Esophagus squamous epithelium (tissue), 5 donors: ENCODE measurements at regions not wholly inside any gene's neighbourhood (a gene's known extent, or its start where the extent isn't known, plus 50 kb on each side); places are given as distances from the start of the nearest gene placed in this dataset.
"Not testable (repeated sequence)": the region's sequence is repeated elsewhere in the genome, so short reads cannot be mapped to it uniquely, and the experiment has no call there.

Experiments
- DNase-seq: peaks from one replicate; lab custom pipeline; 2025; lab: John Stamatoyannopoulos, UW
- H3K27ac ChIP-seq, 4 donors: fragments of 200-600 bp; sonication (generic); one replicate each; pipeline ENCODE4 v1.5.1; 2016 to 2019; ENCODE audit warnings: mild to moderate bottlenecking in 1 of 4
- H3K27me3 ChIP-seq, 4 donors: fragments of 200-600 bp; sonication (generic); 1 replicate in 3 of 4; 2 replicates in 1 of 4; pipeline versions ENCODE4 v1.5.1 to v1.6.0; 2017 to 2021; ENCODE audit warnings: antibody characterized with exemption in 1 of 4
- H3K36me3 ChIP-seq, 3 donors: fragments of 200-600 bp; sonication (generic); one replicate each; pipeline ENCODE4 v1.5.1; 2016 to 2019
- H3K4me1 ChIP-seq, 3 donors: fragments of 200-600 bp; sonication (generic); one replicate each; pipeline ENCODE4 v1.5.1; 2017 to 2019
- H3K4me3 ChIP-seq, 4 donors: fragments of 200-600 bp; sonication (generic); 1 replicate in 3 of 4; 2 replicates in 1 of 4; pipeline ENCODE4 v1.5.1; 2016 to 2019; ENCODE audit warnings: mild to moderate bottlenecking in 2 of 4, moderate library complexity in 1 of 4
- H3K9me3 ChIP-seq, 3 donors: fragments of 200-600 bp; sonication (generic); one replicate each; pipeline ENCODE4 v1.5.1; 2016 to 2019
- CTCF ChIP-seq, 6 experiments: fragments of 450-650 bp in 4 of 6; fragments of 200-600 bp in 2 of 6; sonication (generic) in 2 of 6; IDR thresholded peaks; one replicate each; pipeline ENCODE4 v1.5.1; 2016 to 2019; ENCODE audit warnings: antibody characterized with exemption in 6 of 6, mild to moderate bottlenecking in 4 of 6, moderate library complexity in 4 of 6
- POLR2A ChIP-seq, 4 donors: fragments of 450-650 bp; IDR thresholded peaks; one replicate each; pipeline ENCODE4 v1.6.1; 2017; ENCODE audit warnings: antibody characterized with exemption in 4 of 4, mild to moderate bottlenecking in 4 of 4, moderate library complexity in 3 of 4
- WGBS, 2 donors: methylation state at CpG; one replicate each; pipeline ENCODE4 v1.1.5; 2018; 5-methylcytosine and 5-hydroxymethylcytosine counted together
- intact Hi-C: fragments of 100-400 bp; cut with DNase I; formaldehyde crosslinking; loops from one replicate; pipeline ENCODE4 v1.15.0; 2022
- donor health status: DM: yes; HTN: yes; CAD: no.

DNA sequence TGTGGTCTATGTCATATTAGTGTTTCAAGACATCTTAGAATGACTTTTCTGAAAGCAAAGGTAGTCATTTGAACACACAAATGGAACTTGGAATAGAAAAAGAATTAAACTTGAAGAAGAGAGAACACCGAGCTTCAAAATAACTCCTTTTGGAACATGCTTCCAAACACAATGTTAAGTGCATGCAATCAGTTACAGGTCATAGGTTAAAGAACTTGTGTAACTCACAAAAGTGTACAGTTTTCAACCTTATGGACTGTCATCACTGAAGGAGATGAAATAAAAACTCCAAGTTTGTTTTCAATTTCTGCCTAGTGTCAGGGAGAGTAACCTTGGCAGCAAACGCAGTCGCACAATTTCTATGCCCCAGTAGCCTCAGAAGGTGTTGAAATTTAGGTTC is 192.9 kb upstream of the NECTIN3 start:
- Histone ChIP-seq H3K36me3 (no peaks in the 10 kb centered on the region), H3K4me1 (peaks cover 0 to 8% (median 0%) of the 10 kb centered on the region in 3 donors), H3K27ac (no peak overlapping the region), H3K4me3 (no peak overlapping the region), H3K27me3 (no peaks in the 10 kb centered on the region), H3K9me3 (no peaks in the 10 kb centered on the region)
- TF ChIP-seq CTCF (IDR thresholded peaks at IDR 0.05) (no peak), POLR2A (IDR thresholded peaks at IDR 0.05) (no peak)
- 76 to 81% methylated on average over 3 of the region's 3 CpGs for WGBS, 2 donors
- intact Hi-C loops: no loop called here
- DNase-seq: no peak

GRCh38 chr3:110881069-110881468 is 190.5 kb upstream of the NECTIN3 start:
- Histone ChIP-seq H3K27ac (no peak overlapping the region), H3K27me3 (no peaks in the 10 kb centered on the region), H3K36me3 (no peaks in the 10 kb centered on the region), H3K9me3 (no peaks in the 10 kb centered on the region), H3K4me1 (peaks cover 0 to 8% (median 0%) of the 10 kb centered on the region in 3 donors), H3K4me3 (no peak overlapping the region)
- DNase-seq: no peak
- intact Hi-C loops: no loop called here
- TF ChIP-seq POLR2A (IDR thresholded peaks at IDR 0.05): no peak
- no peak for TF ChIP-seq CTCF (IDR thresholded peaks at IDR 0.05)
- 31 to 42% methylated on average over 2 of the region's 4 CpGs for WGBS, 2 donors

DNA sequence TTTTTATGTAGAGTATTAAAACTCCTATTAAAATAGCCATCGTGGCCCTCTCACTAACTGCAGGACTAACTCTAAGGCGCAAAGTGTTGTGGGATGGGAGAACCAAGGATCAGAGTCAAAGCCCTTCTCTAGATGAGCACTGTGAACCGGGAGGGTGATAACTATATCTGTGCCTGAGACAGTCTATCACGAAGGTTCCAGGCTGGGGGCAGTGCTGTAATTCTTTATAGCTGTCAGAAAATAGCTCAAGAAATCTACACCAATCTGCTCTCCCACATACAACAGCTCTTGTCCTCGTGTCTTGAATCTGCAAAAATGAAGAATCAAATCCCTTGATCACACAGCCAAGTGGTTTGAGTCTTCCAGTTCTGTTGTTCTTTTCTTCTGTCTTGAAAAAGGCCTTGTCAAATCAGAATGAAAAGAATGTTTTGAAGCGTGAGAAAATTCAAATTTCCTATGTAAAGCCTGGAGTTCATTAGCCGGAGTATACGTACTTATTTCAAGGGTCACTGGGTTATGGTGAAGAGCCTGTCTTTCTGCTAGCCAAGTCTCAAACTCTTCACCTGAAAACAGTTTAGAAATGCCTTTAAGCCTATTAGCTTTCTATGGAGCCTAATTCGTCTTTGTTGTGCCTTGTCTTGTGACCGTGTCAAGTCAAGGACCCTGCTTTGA is 185.3 kb upstream of the NECTIN3 start:
- TF ChIP-seq CTCF (IDR thresholded peaks at IDR 0.05): no peak
- no peak for TF ChIP-seq POLR2A (IDR thresholded peaks at IDR 0.05)
- no peak for DNase-seq
- WGBS, 2 donors: 63 to 67% methylated on average over 10 of the region's 10 CpGs

GRCh38 chr3:110887176-110887575 is 184.4 kb upstream of the NECTIN3 start:
- intact Hi-C loops: no loop called here
- H3K27me3 ChIP-seq: no peaks in the 10 kb centered on the region

More for the DNA sequence above, 185.3 kb upstream of the NECTIN3 start:
- Histone ChIP-seq H3K27ac (no peak overlapping the region), H3K9me3 (no peaks in the 10 kb centered on the region), H3K4me3 (no peak overlapping the region), H3K27me3 (no peaks in the 10 kb centered on the region), H3K4me1 (peaks cover 0 to 3% (median 0%) of the 10 kb centered on the region in 3 donors), H3K36me3 (no peaks in the 10 kb centered on the region)
- intact Hi-C loops: no loop called here

DNA sequence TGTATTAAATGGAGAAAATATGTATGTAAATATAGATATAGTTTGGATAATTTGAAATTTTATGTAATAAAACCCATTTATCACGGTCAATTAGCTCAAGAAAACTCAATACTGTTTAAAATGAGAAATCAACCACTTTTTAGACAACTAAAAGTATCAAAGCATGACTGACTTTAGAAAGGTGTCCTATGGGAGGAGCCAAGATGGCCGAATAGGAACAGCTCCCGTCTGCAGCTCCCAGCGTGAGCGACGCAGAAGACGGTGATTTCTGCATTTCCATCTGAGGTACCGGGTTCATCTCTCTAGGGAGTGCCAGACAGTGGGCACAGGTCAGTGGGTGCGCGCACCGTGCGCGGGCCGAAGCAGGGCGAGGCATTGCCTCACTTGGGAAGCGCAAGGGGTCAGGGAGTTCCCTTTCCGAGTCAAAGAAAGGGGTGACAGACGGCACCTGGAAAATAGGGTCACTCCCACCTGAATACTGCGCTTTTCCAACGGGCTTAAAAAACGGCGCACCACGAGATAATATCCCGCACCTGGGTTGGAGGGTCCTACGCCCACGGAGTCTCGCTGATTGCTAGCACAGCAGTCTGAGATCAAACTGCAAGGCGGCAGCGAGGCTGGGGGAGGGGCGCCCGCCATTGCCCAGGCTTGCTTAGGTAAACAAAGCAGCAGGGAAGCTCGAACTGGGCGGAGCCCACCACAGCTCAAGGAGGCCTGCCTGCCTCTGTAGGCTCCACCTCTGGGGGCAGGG is 182.8 kb upstream of the NECTIN3 start:
- H3K4me3 ChIP-seq, intact Hi-C loops, H3K27ac ChIP-seq, H3K4me1 ChIP-seq, H3K27me3 ChIP-seq, DNase-seq, H3K9me3 ChIP-seq, H3K36me3 ChIP-seq: not testable (repeated sequence)
- 90 to 91% methylated on average over 10 to 25 of the region's 33 CpGs for WGBS, 2 donors

More at GRCh38 chr3:110887176-110887575, 184.4 kb upstream of the NECTIN3 start:
- H3K36me3 ChIP-seq: no peaks in the 10 kb centered on the region
- DNase-seq: no peak
- H3K4me3 ChIP-seq: no peak overlapping the region
- TF ChIP-seq CTCF (IDR thresholded peaks at IDR 0.05): no peak
- TF ChIP-seq POLR2A (IDR thresholded peaks at IDR 0.05): no peak
- no peaks in the 10 kb centered on the region for H3K9me3 ChIP-seq
- no peaks in the 10 kb centered on the region for H3K4me1 ChIP-seq
- no peak overlapping the region for H3K27ac ChIP-seq
- 65 to 71% methylated on average over 1 of the region's 1 CpG for WGBS, 2 donors

DNA sequence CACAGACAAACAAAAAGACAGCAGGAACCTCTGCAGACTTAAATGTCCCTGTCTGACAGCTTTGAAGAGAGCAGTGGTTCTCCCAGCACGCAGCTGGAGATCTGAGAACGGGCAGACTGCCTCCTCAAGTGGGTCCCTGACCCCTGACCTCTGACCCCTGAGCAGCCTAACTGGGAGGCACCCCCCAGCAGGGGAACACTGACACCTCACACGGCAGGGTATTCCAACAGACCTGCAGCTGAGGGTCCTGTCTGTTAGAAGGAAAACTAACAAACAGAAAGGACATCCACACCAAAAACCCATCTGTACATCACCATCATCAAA is 182.3 kb upstream of the NECTIN3 start:
- intact Hi-C loops, H3K36me3 ChIP-seq: not testable (repeated sequence)

More for the DNA sequence above, 182.3 kb upstream of the NECTIN3 start:
- H3K27me3 ChIP-seq, H3K4me1 ChIP-seq, H3K27ac ChIP-seq, DNase-seq, H3K4me3 ChIP-seq, H3K9me3 ChIP-seq: not testable (repeated sequence)
- WGBS, 2 donors: no CpG with 5 or more reads among the region's 3 CpGs
